ENCODE measurements at regions not wholly inside any gene's neighbourhood (a gene's known extent, or its start where the extent isn't known, plus 50 kb on each side); places are given as distances from the start of the nearest gene placed in this dataset.
A peak's percentile ranks its signal among the peaks of the same experiment; 100 is the strongest.

- no peak for DNase-seq (ENCODE audit: low read depth)
- Histone ChIP-seq H3K4me3 (ENCODE audit: insufficient read depth, low read depth, low read length) (no peak overlapping the region), H3K36me3 (ENCODE audit: insufficient read depth, low read length) (no peaks in the 10 kb centered on the region), H3K27ac (ENCODE audit: low read depth, low read length) (no peak overlapping the region), H3K27me3 (ENCODE audit: insufficient read depth, low read length) (no peaks in the 10 kb centered on the region), H3K4me2 (ENCODE audit: low read length) (no peak overlapping the region), H3K4me1 (ENCODE audit: insufficient read depth, low read length) (no peaks in the 10 kb centered on the region), H3K9me3 (ENCODE audit: insufficient read depth, low read depth, low read length) (no peaks in the 10 kb centered on the region), H3K9ac (ENCODE audit: low read length) (no peak overlapping the region), H4K20me1 (ENCODE audit: insufficient read depth, low read length) (no peaks in the 10 kb centered on the region), H2AFZ (ENCODE audit: low read depth, low read length) (no peak overlapping the region), H3K79me2 (ENCODE audit: insufficient read depth, low read length) (no peaks in the 10 kb centered on the region)
- H3K4me3 Mint-ChIP-seq (ENCODE audit: unreplicated experiment): no peak overlapping the region
- FAIRE-seq: no peak
- no peaks in the 10 kb centered on the region for H3K4me1 Mint-ChIP-seq (ENCODE audit: low read depth, unreplicated experiment)
- TF ChIP-seq CTCF (IDR thresholded peaks at IDR 0.05; ENCODE audit: insufficient read depth, low read depth, low read length) (no peak), EZH2 (IDR thresholded peaks at IDR 0.05; ENCODE audit: insufficient read depth, low read length) (no peak)
- no peaks in the 10 kb centered on the region for H3K27me3 Mint-ChIP-seq (ENCODE audit: low read depth, unreplicated experiment)
- H3K36me3 Mint-ChIP-seq (ENCODE audit: low read depth, unreplicated experiment): no peaks in the 10 kb centered on the region
- H3K27ac Mint-ChIP-seq (ENCODE audit: unreplicated experiment): no peak overlapping the region
- H3K9me3 Mint-ChIP-seq (ENCODE audit: unreplicated experiment): no peaks in the 10 kb centered on the region
These were observed 418.0 kb upstream of the UBE2E3 start for GRCh38 chr2:180562378-180562777.

- H3K4me1 Mint-ChIP-seq (ENCODE audit: low read depth, unreplicated experiment): no peaks in the 10 kb centered on the region
- H3K27ac ChIP-seq (ENCODE audit: low read depth, low read length): no peak overlapping the region
- no peak overlapping the region for H3K27ac Mint-ChIP-seq (ENCODE audit: unreplicated experiment)
- no peak overlapping the region for H3K9ac ChIP-seq (ENCODE audit: low read length)
- H3K27me3 ChIP-seq (ENCODE audit: insufficient read depth, low read length): no peaks in the 10 kb centered on the region
- no peaks in the 10 kb centered on the region for H3K9me3 ChIP-seq (ENCODE audit: insufficient read depth, low read depth, low read length)
- no peak overlapping the region for H2AFZ ChIP-seq (ENCODE audit: low read depth, low read length)
- DNase-seq (ENCODE audit: low read depth) (no peak), FAIRE-seq (peak; percentile 9)
- no peak overlapping the region for H3K4me3 ChIP-seq (ENCODE audit: insufficient read depth, low read depth, low read length)
- no peak overlapping the region for H3K4me3 Mint-ChIP-seq (ENCODE audit: unreplicated experiment)
- peaks cover 12% of the 10 kb centered on the region for H3K9me3 Mint-ChIP-seq (ENCODE audit: unreplicated experiment)
- H3K36me3 Mint-ChIP-seq (ENCODE audit: low read depth, unreplicated experiment): no peaks in the 10 kb centered on the region
- no peaks in the 10 kb centered on the region for H4K20me1 ChIP-seq (ENCODE audit: insufficient read depth, low read length)
- no peaks in the 10 kb centered on the region for H3K27me3 Mint-ChIP-seq (ENCODE audit: low read depth, unreplicated experiment)
- no peaks in the 10 kb centered on the region for H3K4me1 ChIP-seq (ENCODE audit: insufficient read depth, low read length)
- TF ChIP-seq CTCF (IDR thresholded peaks at IDR 0.05; ENCODE audit: insufficient read depth, low read depth, low read length): no peak
- no peak for TF ChIP-seq EZH2 (IDR thresholded peaks at IDR 0.05; ENCODE audit: insufficient read depth, low read length)
- no peak overlapping the region for H3K4me2 ChIP-seq (ENCODE audit: low read length)
- H3K79me2 ChIP-seq (ENCODE audit: insufficient read depth, low read length): no peaks in the 10 kb centered on the region
- no peaks in the 10 kb centered on the region for H3K36me3 ChIP-seq (ENCODE audit: insufficient read depth, low read length)
These were observed 420.6 kb upstream of the UBE2E3 start for GRCh38 chr2:180559771-180560170.

GRCh38 chr2:180559038-180559437 lies 421.4 kb upstream of the UBE2E3 start:
- Histone ChIP-seq H3K4me3 (ENCODE audit: insufficient read depth, low read depth, low read length) (no peak overlapping the region), H2AFZ (ENCODE audit: low read depth, low read length) (no peak overlapping the region), H3K27me3 (ENCODE audit: insufficient read depth, low read length) (no peaks in the 10 kb centered on the region), H3K9me3 (ENCODE audit: insufficient read depth, low read depth, low read length) (no peaks in the 10 kb centered on the region), H3K9ac (ENCODE audit: low read length) (no peak overlapping the region), H3K27ac (ENCODE audit: low read depth, low read length) (no peak overlapping the region), H3K79me2 (ENCODE audit: insufficient read depth, low read length) (no peaks in the 10 kb centered on the region), H3K36me3 (ENCODE audit: insufficient read depth, low read length) (no peaks in the 10 kb centered on the region), H3K4me2 (ENCODE audit: low read length) (no peak overlapping the region), H4K20me1 (ENCODE audit: insufficient read depth, low read length) (no peaks in the 10 kb centered on the region), H3K4me1 (ENCODE audit: insufficient read depth, low read length) (no peaks in the 10 kb centered on the region)
- FAIRE-seq (no peak), DNase-seq (ENCODE audit: low read depth) (no peak)
- H3K4me3 Mint-ChIP-seq (ENCODE audit: unreplicated experiment): no peak overlapping the region
- no peaks in the 10 kb centered on the region for H3K36me3 Mint-ChIP-seq (ENCODE audit: low read depth, unreplicated experiment)
- H3K27ac Mint-ChIP-seq (ENCODE audit: unreplicated experiment): no peak overlapping the region
- no peak for TF ChIP-seq CTCF (IDR thresholded peaks at IDR 0.05; ENCODE audit: insufficient read depth, low read depth, low read length)
- TF ChIP-seq EZH2 (IDR thresholded peaks at IDR 0.05; ENCODE audit: insufficient read depth, low read length): no peak
- H3K4me1 Mint-ChIP-seq (ENCODE audit: low read depth, unreplicated experiment): no peaks in the 10 kb centered on the region
- H3K27me3 Mint-ChIP-seq (ENCODE audit: low read depth, unreplicated experiment): no peaks in the 10 kb centered on the region
- peaks cover 12% of the 10 kb centered on the region for H3K9me3 Mint-ChIP-seq (ENCODE audit: unreplicated experiment)

Measured in astrocyte (in vitro differentiated cells and primary cell).